Left ventricle myocardium inferior (tissue), 1 donor: ENCODE measurements at regions not wholly inside any gene's neighbourhood (a gene's known extent, or its start where the extent isn't known, plus 50 kb on each side); places are given as distances from the start of the nearest gene placed in this dataset.

ENCODE experiments used
- DNase-seq: peaks from one replicate; pipeline ENCODE4 v3.0.0-alpha.2; 2020
- H3K27ac ChIP-seq: fragments of 200-600 bp; replicated peaks from 2 replicates; pipeline ENCODE4 v1.8.0; 2021
- H3K27me3 ChIP-seq: fragments of 200-600 bp; 2 replicates; pipeline ENCODE4 v1.8.0; 2021; ENCODE audit warnings: low read depth
- H3K36me3 ChIP-seq: fragments of 200-600 bp; 2 replicates; pipeline ENCODE4 v1.8.0; 2021
- H3K4me1 ChIP-seq: fragments of 200-600 bp; 2 replicates; pipeline ENCODE4 v1.8.0; 2021
- H3K4me3 ChIP-seq: fragments of 200-600 bp; 2 replicates; pipeline ENCODE4 v1.8.0; 2021; ENCODE audit warnings: mild to moderate bottlenecking, moderate library complexity
- H3K9me3 ChIP-seq: fragments of 200-600 bp; replicated peaks from 2 replicates; pipeline ENCODE4 v1.8.0; 2021
- CTCF ChIP-seq: fragments of 200-600 bp; IDR thresholded peaks from 2 replicates; pipeline ENCODE4 v1.8.0; 2021; ENCODE audit warnings: antibody characterized with exemption, mild to moderate bottlenecking, borderline replicate concordance
- intact Hi-C: fragments of 100-400 bp; cut with micrococcal nuclease; formaldehyde crosslinking; loops from one replicate; pipeline ENCODE4 v1.11.0; 2022
- donor health status: DM: no; HTN: yes; CAD: no; lungs with severe emphysema.

DNA sequence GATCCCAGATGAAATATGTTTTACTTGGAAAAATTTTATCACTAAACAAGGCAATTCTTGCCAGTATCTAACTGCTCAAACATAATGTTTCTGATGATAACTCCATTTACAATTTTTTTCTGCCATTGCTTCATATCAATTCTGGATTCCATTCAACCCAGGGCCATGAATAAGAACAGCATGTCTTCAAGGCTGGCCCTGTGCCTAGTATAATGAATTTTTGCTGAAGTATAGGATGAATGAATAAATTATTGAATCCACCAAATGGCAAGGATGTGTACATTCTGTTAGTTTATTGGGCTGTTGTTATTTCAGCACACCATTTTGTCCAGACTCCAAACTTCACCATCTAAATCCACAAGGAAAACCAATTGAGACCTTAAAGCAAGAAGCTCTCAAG lies 414.7 kb downstream of the HS3ST3B1 start:
- Histone ChIP-seq H3K9me3 (no peaks in the 10 kb centered on the region), H3K4me1 (no peaks in the 10 kb centered on the region), H3K36me3 (no peaks in the 10 kb centered on the region), H3K27ac (no peak overlapping the region), H3K27me3 (peaks cover 24% of the 10 kb centered on the region), H3K4me3 (no peak overlapping the region)
- no peak for DNase-seq
- TF ChIP-seq CTCF = no peak
- intact Hi-C loops = loop anchor here (10.0 kb wide), 1 partner anchor 241 kb away; no protein-coding TSS in a partner anchor

DNA sequence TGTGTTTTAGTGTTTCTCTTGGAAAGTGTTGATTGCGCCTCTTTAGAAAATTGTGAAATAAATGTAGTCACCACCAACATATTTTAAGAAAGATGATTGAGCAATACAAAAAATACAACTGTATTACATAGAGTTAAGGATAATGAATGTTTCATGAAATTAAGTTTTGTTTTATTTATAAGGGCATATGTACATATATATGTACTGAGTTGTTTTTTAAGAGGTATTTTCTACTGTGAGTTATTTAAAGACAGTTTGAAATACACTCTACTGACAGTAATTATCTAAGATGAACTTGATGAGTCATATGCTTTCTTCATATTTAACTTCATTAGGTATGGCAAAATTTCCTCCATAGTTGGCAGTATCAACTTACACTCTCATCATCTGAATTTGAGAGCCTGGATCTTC lies 411.7 kb downstream of the HS3ST3B1 start:
- no peak for TF ChIP-seq CTCF
- intact Hi-C loops = loop anchor here (10.0 kb wide), 1 partner anchor 238 kb away; no protein-coding TSS in a partner anchor
- Histone ChIP-seq H3K36me3 (no peaks in the 10 kb centered on the region), H3K4me3 (no peak overlapping the region), H3K27me3 (peaks cover 19% of the 10 kb centered on the region), H3K9me3 (no peaks in the 10 kb centered on the region), H3K4me1 (no peaks in the 10 kb centered on the region), H3K27ac (no peak overlapping the region)
- no peak for DNase-seq

- DNase-seq = no peak
- intact Hi-C loops = no loop called here
These were observed 403.2 kb downstream of the HS3ST3B1 start for GRCh38 chr17:14704121-14704520.

GRCh38 chr17:14701886-14702285 lies 401.0 kb downstream of the HS3ST3B1 start:
- no peak for DNase-seq
- no peak for TF ChIP-seq CTCF
- H3K4me1 ChIP-seq = no peaks in the 10 kb centered on the region
- peaks cover 19% of the 10 kb centered on the region for H3K9me3 ChIP-seq
- intact Hi-C loops = no loop called here
- no peaks in the 10 kb centered on the region for H3K36me3 ChIP-seq
- H3K27ac ChIP-seq = no peak overlapping the region
- H3K4me3 ChIP-seq = no peak overlapping the region
- no peaks in the 10 kb centered on the region for H3K27me3 ChIP-seq

More at GRCh38 chr17:14704121-14704520, 403.2 kb downstream of the HS3ST3B1 start:
- Histone ChIP-seq H3K36me3 (no peaks in the 10 kb centered on the region), H3K9me3 (peaks cover 19% of the 10 kb centered on the region), H3K27me3 (no peaks in the 10 kb centered on the region), H3K4me1 (no peaks in the 10 kb centered on the region), H3K27ac (no peak overlapping the region), H3K4me3 (no peak overlapping the region)
- TF ChIP-seq CTCF = no peak

GRCh38 chr17:14699574-14700185 lies 398.8 kb downstream of the HS3ST3B1 start:
- no peak for DNase-seq
- no peaks in the 10 kb centered on the region for H3K36me3 ChIP-seq

More at GRCh38 chr17:14699574-14700185, 398.8 kb downstream of the HS3ST3B1 start:
- Histone ChIP-seq H3K4me1 (no peaks in the 10 kb centered on the region), H3K9me3 (peaks cover 19% of the 10 kb centered on the region), H3K27me3 (peaks cover 14% of the 10 kb centered on the region), H3K4me3 (no peak overlapping the region), H3K27ac (no peak overlapping the region)
- intact Hi-C loops = no loop called here
- TF ChIP-seq CTCF = no peak
